PC-3 (cell line): ENCODE measurements at regions not wholly inside any gene's neighbourhood (a gene's known extent, or its start where the extent isn't known, plus 50 kb on each side); places are given as distances from the start of the nearest gene placed in this dataset.

Experiments
- CTCF ChIP-seq: fragments of 300-600 bp; sonication (generic); conservative IDR thresholded peaks from 2 replicates; pipeline ENCODE4 v1.5.1; 2017; ENCODE audit warnings: antibody characterized with exemption, low read depth, mild to moderate bottlenecking, low read length
- EZH2 ChIP-seq: fragments of 300-600 bp; sonication (generic); IDR thresholded peaks from one replicate; pipeline ENCODE4 v1.6.1; 2017; ENCODE audit warnings: antibody characterized with exemption, mild to moderate bottlenecking, low read length; ENCODE audit not compliant: unreplicated experiment

- no peak for TF ChIP-seq CTCF
- TF ChIP-seq EZH2, result no peak
Observed at GRCh38 chr13:95445131-95445530, 107.4 kb upstream of the CLDN10 start.
